Heart right ventricle (tissue), 16 donors: ENCODE measurements at regions not wholly inside any gene's neighbourhood (a gene's known extent, or its start where the extent isn't known, plus 50 kb on each side); places are given as distances from the start of the nearest gene placed in this dataset.

ENCODE experiments used
- ATAC-seq, 8 donors: fragments of 200-7000 bp; cut with Tn5 transposase; one replicate each; pipeline ENCODE4 v1.9.1; 2020; ENCODE audit warnings: mild to moderate bottlenecking in 8 of 8, moderate library complexity in 8 of 8, moderate number of reproducible peaks in 1 of 8
- DNase-seq, 2 donors: peaks; one replicate each; pipeline ENCODE4 v3.0.0-alpha.2; 2020
- H3K27ac ChIP-seq, 10 donors: fragments of 200-600 bp; sonication (generic) in 2 of 10; one replicate each; pipeline versions ENCODE4 v1.5.0 to v1.8.0; 2020 to 2022; ENCODE audit warnings: mild to moderate bottlenecking in 3 of 10
- H3K27me3 ChIP-seq, 7 donors: fragments of 200-600 bp; one replicate each; pipeline ENCODE4 v1.8.0; 2021 to 2022; ENCODE audit warnings: mild to moderate bottlenecking in 2 of 7
- H3K36me3 ChIP-seq, 9 donors: fragments of 200-600 bp; sonication (generic) in 1 of 9; one replicate each; pipeline versions ENCODE4 v1.5.0 to v1.8.0; 2020 to 2022; ENCODE audit warnings: mild to moderate bottlenecking in 2 of 9
- H3K4me1 ChIP-seq, 9 donors: fragments of 200-600 bp; sonication (generic) in 1 of 9; one replicate each; pipeline versions ENCODE4 v1.5.0 to v1.8.0; 2020 to 2022; ENCODE audit warnings: mild to moderate bottlenecking in 4 of 9
- H3K4me3 ChIP-seq, 10 donors: fragments of 200-600 bp; sonication (generic) in 2 of 10; one replicate each; pipeline versions ENCODE4 v1.5.0 to v1.8.0; 2020 to 2022; ENCODE audit warnings: mild to moderate bottlenecking in 7 of 10, moderate library complexity in 2 of 10
- H3K9me3 ChIP-seq, 11 donors: fragments of 200-600 bp in 10 of 11; sonication (generic) in 2 of 11; one replicate each; pipeline versions ENCODE4 v1.5.0 to v1.8.0; 2013 to 2022; ENCODE audit warnings: mild to moderate bottlenecking in 2 of 11, control low read depth in 1 of 11, moderate library complexity in 1 of 11
- CTCF ChIP-seq, 9 donors: fragments of 200-600 bp; sonication (generic) in 2 of 9; IDR thresholded peaks; one replicate each; pipeline versions ENCODE4 v1.5.0 to v1.8.0; 2021 to 2022; ENCODE audit warnings: antibody characterized with exemption in 9 of 9, mild to moderate bottlenecking in 5 of 9, moderate library complexity in 1 of 9
- WGBS, 2 donors: extraction: QIAGEN DNeasy Blood & Tissue Kit; methylation state at CpG; one replicate each; pipeline ENCODE4 v1.1.7; 2013; ENCODE audit warnings: inconsistent platforms in 1 of 2; 5-methylcytosine and 5-hydroxymethylcytosine counted together
- intact Hi-C, 10 donors: fragments of 100-400 bp; cut with DNase I; formaldehyde crosslinking; loops; one replicate each; pipeline versions ENCODE4 v1.11.1 to v1.14.2; 2022
- donor health status: Arrhythmogenic right ventricular cardiomyopathy.
- donor health status: ischemic (EF 13 %, LVEDD 7.1; RV severe dilation, severe dysfunction).
- donor health status: healthy with polysubstance abuse.
- donor health status: DM: no; HTN: yes; CAD: no.
- donor health status: DM: no; HTN: no; CAD: no.
- donor health status: ischemic (EF 25% LVEDD 6.9; RV normal size, moderate dysfunction).
- donor health status: ischemic (EF 25% LVEDD 5.7; RV mildly dilated, moderate dysfunction).
- donor health status: healthy.
- donor health status: DM: yes; HTN: yes; CAD: no.
- donor health status: Ischemic cardiomyopathy.
- donor health status: ischemic (EF 35%, LVEDD 5.7; RV mildly dilated, moderate dysfunction).
- donor health status: nonischemic (EF 11% LVEDD 7.7; RV severe dilation, severe dysfunction).
- donor health status: DM: yes; HTN: yes; CAD: no.
- donor health status: PGD.
- donor health status: ischemic (EF 29% LVEDD 5.4; RV normal size, mild dysfunction).
- donor health status: nonischemic (EF 23%, LVEDD 6.1; RV moderate dilation, normal function).

- no peaks in the 10 kb centered on the region for H3K36me3 ChIP-seq
- H3K27ac ChIP-seq, result peak overlapping the region in 8 of 10 donors; percentile 39 to 73 (median 52)
- H3K4me1 ChIP-seq, result peaks cover 2 to 55% (median 27%) of the 10 kb centered on the region in 9 donors
- no peaks in the 10 kb centered on the region for H3K9me3 ChIP-seq
- TF ChIP-seq CTCF (IDR thresholded peaks at IDR 0.05), result no peak
- 59 to 62% methylated on average over 12 of the region's 12 CpGs for WGBS, 2 donors
- H3K27me3 ChIP-seq, result no peaks in the 10 kb centered on the region
- DNase-seq (peak in 1 of 2 donors; percentile 23), ATAC-seq (peak; percentile 31 to 57 (median 46))
- H3K4me3 ChIP-seq, result no peak overlapping the region
- intact Hi-C loops, result loop anchor here in 1 of 10 donors (10.0 kb wide), 1 partner anchor 1087 kb away; no protein-coding TSS in a partner anchor
These were observed 69.2 kb upstream of the RPS23 start for GRCh38 chr5:82347201-82347865.

- WGBS, 2 donors, result 67 to 74% methylated on average over 10 of the region's 10 CpGs
- ATAC-seq (peak in 6 of 8 donors; percentile 11 to 56 (median 26)), DNase-seq (peak; percentile 21 to 33)
- no peaks in the 10 kb centered on the region for H3K9me3 ChIP-seq
- peak overlapping the region in 8 of 10 donors; percentile 39 to 73 (median 52) for H3K27ac ChIP-seq
- TF ChIP-seq CTCF (IDR thresholded peaks at IDR 0.05), result no peak
- no peaks in the 10 kb centered on the region for H3K27me3 ChIP-seq
- H3K36me3 ChIP-seq, result no peaks in the 10 kb centered on the region
- peaks cover 2 to 49% (median 22%) of the 10 kb centered on the region in 9 donors for H3K4me1 ChIP-seq
- H3K4me3 ChIP-seq, result no peak overlapping the region
- intact Hi-C loops, result loop anchor here in 1 of 10 donors (10.0 kb wide), 1 partner anchor 1088 kb away; no protein-coding TSS in a partner anchor
These were observed 68.4 kb upstream of the RPS23 start for GRCh38 chr5:82346399-82347165.

GRCh38 chr5:82345108-82345507 is 67.0 kb upstream of the RPS23 start:
- Histone ChIP-seq H3K36me3 (no peaks in the 10 kb centered on the region), H3K27me3 (no peaks in the 10 kb centered on the region), H3K4me1 (peaks cover 2 to 46% (median 22%) of the 10 kb centered on the region in 9 donors), H3K9me3 (no peaks in the 10 kb centered on the region), H3K4me3 (no peak overlapping the region), H3K27ac (peak overlapping the region in 3 of 10 donors; percentile 16 to 30 (median 26))
- DNase-seq (no peak), ATAC-seq (no peak)
- no peak for TF ChIP-seq CTCF (IDR thresholded peaks at IDR 0.05)
- intact Hi-C loops, result loop anchor here in 1 of 10 donors (10.0 kb wide), 1 partner anchor 1090 kb away; no protein-coding TSS in a partner anchor
- WGBS, 2 donors, result 68 to 75% methylated on average over 3 of the region's 3 CpGs

- 98 to 100% methylated on average over 1 of the region's 1 CpG for WGBS, 2 donors
- intact Hi-C loops, result loop anchor here in 1 of 10 donors (10.0 kb wide), 1 partner anchor 1093 kb away; no protein-coding TSS in a partner anchor
- H3K27ac ChIP-seq, result no peak overlapping the region
- peaks cover 0 to 27% (median under 1%) of the 10 kb centered on the region in 9 donors for H3K4me1 ChIP-seq
- ATAC-seq (no peak), DNase-seq (no peak)
- H3K36me3 ChIP-seq, result no peaks in the 10 kb centered on the region
- H3K9me3 ChIP-seq, result no peaks in the 10 kb centered on the region
- no peak overlapping the region for H3K4me3 ChIP-seq
- H3K27me3 ChIP-seq, result no peaks in the 10 kb centered on the region
- TF ChIP-seq CTCF (IDR thresholded peaks at IDR 0.05), result no peak
These were observed 63.2 kb upstream of the RPS23 start for GRCh38 chr5:82341325-82341724.
